ENCODE measurements at regions not wholly inside any gene's neighbourhood (a gene's known extent, or its start where the extent isn't known, plus 50 kb on each side); places are given as distances from the start of the nearest gene placed in this dataset.
A peak's percentile ranks its signal among the peaks of the same experiment; 100 is the strongest.

GRCh38 chr10:79009145-79009544 lies 59.6 kb upstream of the ZMIZ1 start:
- Mint-ChIP-seq H3K36me3 (no peaks in the 10 kb centered on the region), H3K4me3 (no peak overlapping the region), H3K9me3 (no peaks in the 10 kb centered on the region), H3K27ac (peak overlapping the region; percentile 76), H3K4me1 (no peaks in the 10 kb centered on the region)
- no peak for DNase-seq (ENCODE audit: low spot score in 2 of 2)
- no peak for ATAC-seq

GRCh38 chr10:79012567-79012966 lies 56.2 kb upstream of the ZMIZ1 start:
- Mint-ChIP-seq H3K4me3 (no peak overlapping the region), H3K36me3 (no peaks in the 10 kb centered on the region), H3K9me3 (peaks cover 1% of the 10 kb centered on the region), H3K4me1 (no peaks in the 10 kb centered on the region), H3K27ac (no peak overlapping the region)
- DNase-seq (ENCODE audit: low spot score in 2 of 2) (no peak), ATAC-seq (no peak)

GRCh38 chr10:79013406-79013987 lies 55.3 kb upstream of the ZMIZ1 start:
- DNase-seq (ENCODE audit: low spot score in 2 of 2) (no peak), ATAC-seq (no peak)
- Mint-ChIP-seq H3K4me1 (no peaks in the 10 kb centered on the region), H3K36me3 (no peaks in the 10 kb centered on the region), H3K9me3 (peaks cover 3% of the 10 kb centered on the region), H3K4me3 (no peak overlapping the region), H3K27ac (no peak overlapping the region)

- no peak for ATAC-seq
- no peak for DNase-seq (ENCODE audit: low spot score in 2 of 2)
- H3K27ac Mint-ChIP-seq, result no peak overlapping the region
- H3K9me3 Mint-ChIP-seq, result peaks cover 3% of the 10 kb centered on the region
- H3K4me3 Mint-ChIP-seq, result no peak overlapping the region
- no peaks in the 10 kb centered on the region for H3K36me3 Mint-ChIP-seq
- no peaks in the 10 kb centered on the region for H3K4me1 Mint-ChIP-seq
Observed at GRCh38 chr10:79014796-79015195, 54.0 kb upstream of the ZMIZ1 start.

GRCh38 chr10:79017882-79018520 lies 50.8 kb upstream of the ZMIZ1 start:
- Mint-ChIP-seq H3K9me3 (peaks cover 3% of the 10 kb centered on the region), H3K4me3 (no peak overlapping the region), H3K27ac (no peak overlapping the region), H3K4me1 (peaks cover 6% of the 10 kb centered on the region), H3K36me3 (no peaks in the 10 kb centered on the region)
- ATAC-seq (no peak), DNase-seq (ENCODE audit: low spot score in 2 of 2) (no peak)

GRCh38 chr10:79018521-79019011 lies 50.2 kb upstream of the ZMIZ1 start:
- ATAC-seq (no peak), DNase-seq (ENCODE audit: low spot score in 2 of 2) (no peak)
- H3K4me1 Mint-ChIP-seq, result peaks cover 10% of the 10 kb centered on the region
- no peak overlapping the region for H3K4me3 Mint-ChIP-seq
- H3K27ac Mint-ChIP-seq, result no peak overlapping the region
- peaks cover 3% of the 10 kb centered on the region for H3K9me3 Mint-ChIP-seq
- no peaks in the 10 kb centered on the region for H3K36me3 Mint-ChIP-seq
